A549 (cell line): ENCODE measurements at regions not wholly inside any gene's neighbourhood (a gene's known extent, or its start where the extent isn't known, plus 50 kb on each side); places are given as distances from the start of the nearest gene placed in this dataset.

Experiments
- ATAC-seq, 2 experiments: fragments of 200-7000 bp in 1 of 2; fragments of >200 bp in 1 of 2; cut with Nextera tagmentation in 1 of 2; cut with Tn5 transposase in 1 of 2; 3 replicates each; pipeline versions ENCODE4 v1.8.0 to v1.9.1; 2018 to 2020; ENCODE audit warnings: mild to moderate bottlenecking in 1 of 2, moderate library complexity in 1 of 2
- CTCF ChIA-PET: fragments of 300-600 bp; sonication (Branson Sonifier 250); formaldehyde crosslinking; extraction: SDS; loops from one replicate; lab custom pipeline; 2021; ENCODE audit warnings: antibody characterized with exemption, inconsistent platforms; lab: Yijun Ruan, JAX
- POLR2A ChIA-PET: fragments of 350-600 bp; formaldehyde crosslinking; extraction: SDS; loops from one replicate; lab custom pipeline; 2021; ENCODE audit warnings: antibody characterized with exemption, inconsistent platforms; lab: Yijun Ruan, JAX
- DNase-seq, 2 experiments: peaks; one replicate each; pipeline versions ENCODE4 v3.0.0 to v3.0.0-alpha.2; 2011 to 2016; ENCODE audit warnings: low read depth in 1 of 2, low spot score in 1 of 2
- FAIRE-seq: peaks from 2 replicates; lab custom pipeline; 2011; peaks lifted over from hg19 to GRCh38; lab: Jason Lieb, UNC
- H3K27ac ChIP-seq, 2 experiments: fragments of >200 bp; sonication (Bioruptor Twin); formaldehyde crosslinking; 3 replicates each; pipeline ENCODE4 v1.5.1; 2016 to 2017
- H3K4me1 ChIP-seq: fragments of >200 bp; sonication (Bioruptor Twin); formaldehyde crosslinking; 3 replicates; pipeline ENCODE4 v1.6.1; 2016
- H3K4me2 ChIP-seq: fragments of >200 bp; sonication (Bioruptor Twin); formaldehyde crosslinking; 3 replicates; pipeline ENCODE4 v1.6.1; 2016
- H3K4me3 ChIP-seq: fragments of >200 bp; sonication (Bioruptor Twin); formaldehyde crosslinking; 3 replicates; pipeline ENCODE4 v1.5.1; 2016
- H3K9me3 ChIP-seq: fragments of >200 bp; sonication (Bioruptor Twin); formaldehyde crosslinking; 3 replicates; pipeline ENCODE4 v1.6.1; 2016
- CEBPB ChIP-seq, 2 experiments: fragments of >200 bp in 1 of 2; sonication (Bioruptor Twin) in 1 of 2; formaldehyde crosslinking in 1 of 2; IDR thresholded peaks; 2 replicates each; pipeline ENCODE4 v1.6.1; 2012 to 2016
- EHF ChIP-seq: fragments of 250-450 bp; sonication (Bioruptor Pico); IDR thresholded peaks from 2 replicates; pipeline ENCODE4 v1.5.0; 2020; ENCODE audit warnings: mild to moderate bottlenecking
- EP300 ChIP-seq, 2 experiments: fragments of >200 bp; sonication (Bioruptor Twin); formaldehyde crosslinking; IDR thresholded peaks; 2 replicates in 1 of 2; 3 replicates in 1 of 2; pipeline ENCODE4 v1.6.1; 2016 to 2017
- ESRRA ChIP-seq: fragments of 150-350 bp; IDR thresholded peaks from 2 replicates; pipeline ENCODE4 v1.6.1; 2014; ENCODE audit warnings: mild to moderate bottlenecking, low read length, borderline replicate concordance
- HOXA7 ChIP-seq: fragments of 250-450 bp; sonication (Bioruptor Pico); IDR thresholded peaks from 2 replicates; pipeline ENCODE4 v1.5.0; 2020; ENCODE audit warnings: mild to moderate bottlenecking, moderate library complexity
- HOXB13 ChIP-seq: fragments of 250-450 bp; sonication (Bioruptor Pico); IDR thresholded peaks from 2 replicates; pipeline ENCODE4 v1.5.0; 2020; ENCODE audit warnings: low read depth, mild to moderate bottlenecking, moderate library complexity
- JUN ChIP-seq, 2 experiments: fragments of >200 bp; sonication (Bioruptor Twin); formaldehyde crosslinking; IDR thresholded peaks; 2 replicates in 1 of 2; 3 replicates in 1 of 2; pipeline ENCODE4 v1.6.1; 2016 to 2017
- JUNB ChIP-seq: fragments of >200 bp; sonication (Bioruptor Twin); formaldehyde crosslinking; IDR thresholded peaks from 2 replicates; pipeline ENCODE4 v1.6.1; 2016
- PHF8 ChIP-seq: fragments of 200-600 bp; sonication (generic); IDR thresholded peaks from 2 replicates; pipeline ENCODE4 v1.6.1; 2016; ENCODE audit warnings: low read depth, mild to moderate bottlenecking, antibody characterized with exemption, moderate library complexity, borderline replicate concordance
- RAD21 ChIP-seq, 2 experiments: fragments of >200 bp in 1 of 2; sonication (Bioruptor Twin) in 1 of 2; formaldehyde crosslinking in 1 of 2; IDR thresholded peaks in 1 of 2; conservative IDR thresholded peaks in 1 of 2; 2 replicates in 1 of 2; 3 replicates in 1 of 2; pipeline ENCODE4 v1.6.1; 2012 to 2018; ENCODE audit warnings: inconsistent platforms in 1 of 2
- RARB ChIP-seq: fragments of 250-450 bp; sonication (Bioruptor Pico); IDR thresholded peaks from 2 replicates; pipeline ENCODE4 v1.8.0; 2021; ENCODE audit warnings: mild to moderate bottlenecking, moderate library complexity
- RNF2 ChIP-seq: fragments of 200-600 bp; sonication (generic); IDR thresholded peaks from 2 replicates; pipeline ENCODE4 v1.6.1; 2016; ENCODE audit warnings: low read depth, mild to moderate bottlenecking, antibody characterized with exemption, moderate library complexity, borderline replicate concordance
- SMC3 ChIP-seq: fragments of >200 bp; sonication (Bioruptor Twin); formaldehyde crosslinking; IDR thresholded peaks from 3 replicates; pipeline ENCODE4 v1.6.1; 2018; ENCODE audit warnings: inconsistent platforms
- TP53 ChIP-seq: fragments of 250-450 bp; sonication (Bioruptor Pico); IDR thresholded peaks from 2 replicates; pipeline ENCODE4 v1.5.0; 2021; ENCODE audit warnings: mild to moderate bottlenecking, moderate library complexity
- ZC3H11A ChIP-seq: fragments of 450-650 bp; IDR thresholded peaks from 2 replicates; pipeline ENCODE4 v1.6.1; 2014; ENCODE audit warnings: antibody characterized with exemption, mild to moderate bottlenecking
- ZSCAN20 ChIP-seq: fragments of 250-450 bp; sonication (Bioruptor Pico); IDR thresholded peaks from 2 replicates; pipeline ENCODE4 v1.8.0; 2022; ENCODE audit warnings: mild to moderate bottlenecking, moderate library complexity
- WGBS: methylation state at CpG from one replicate; pipeline ENCODE4 v1.1.6; 2017; ENCODE audit errors: missing lambda C conversion rate; 5-methylcytosine and 5-hydroxymethylcytosine counted together
- TF ChIP-seq, protein P1 (sequence below): fragments of 150-350 bp; IDR thresholded peaks from 2 replicates; pipeline ENCODE4 v1.6.1; 2014; ENCODE audit warnings: low read depth, mild to moderate bottlenecking, low read length
- TF ChIP-seq, protein P2 (sequence below): fragments of 450-650 bp; IDR thresholded peaks from 2 replicates; pipeline ENCODE4 v1.6.1; 2014; ENCODE audit warnings: antibody characterized with exemption
- TF ChIP-seq, protein P3 (sequence below): fragments of 200-600 bp; sonication (generic); IDR thresholded peaks from 2 replicates; pipeline ENCODE4 v1.6.1; 2016; ENCODE audit warnings: antibody characterized with exemption, mild to moderate bottlenecking, moderate library complexity
- TF ChIP-seq, protein P4 (sequence below): IDR thresholded peaks from 2 replicates; pipeline ENCODE4 v1.6.1; 2012

DNA sequence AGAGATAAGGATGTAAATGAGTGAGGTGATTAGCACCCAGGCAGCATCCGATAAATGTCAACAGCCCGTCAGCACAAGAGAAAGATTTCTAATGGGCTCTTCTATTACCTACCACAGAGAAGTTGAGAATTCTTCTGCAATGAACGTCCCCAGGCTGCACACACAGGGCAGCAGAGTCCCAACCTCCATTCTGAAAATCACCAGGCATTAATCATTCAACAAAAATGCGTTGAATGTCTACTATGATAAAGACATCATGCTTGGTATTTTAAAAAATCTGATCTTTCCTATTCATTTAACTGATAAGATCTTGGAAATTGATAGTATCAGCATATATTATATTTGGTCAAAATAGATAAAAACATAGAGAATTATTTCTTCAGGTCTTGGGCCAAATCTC lies 59.5 kb upstream of the VGLL2 start (continued):
- TF ChIP-seq JUNB, result no peak
- no peak for TF ChIP-seq HOXB13
- no peak for TF ChIP-seq EHF

DNA sequence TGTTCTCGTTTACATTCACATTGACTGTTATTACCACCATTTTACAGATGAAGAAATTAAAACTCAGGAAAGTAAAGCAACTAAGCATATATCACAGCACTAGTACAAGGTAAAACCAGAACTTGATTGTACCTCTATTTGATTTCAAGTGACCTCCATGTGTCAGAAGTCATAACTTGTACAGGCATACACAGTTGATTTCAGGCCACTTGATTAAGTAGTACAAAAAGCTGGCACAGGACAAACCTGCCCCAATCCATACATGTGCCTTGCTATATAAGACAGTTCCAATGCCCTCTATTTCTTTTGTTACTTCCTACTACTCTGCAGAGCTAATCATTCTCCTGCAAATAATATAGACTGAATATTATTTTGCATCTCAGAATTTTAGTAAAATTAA lies 58.8 kb upstream of the VGLL2 start:
- WGBS, result 4% methylated on average over 1 of the region's 1 CpG
- CTCF ChIA-PET, result no interaction called here
- H3K4me1 ChIP-seq, result no peaks in the 10 kb centered on the region
- TF ChIP-seq ESRRA (no peak), PHF8 (no peak), SMC3 (no peak), TP53 (CRISPR knock-in tag) (no peak), ZSCAN20 (CRISPR knock-in tag) (no peak), RNF2 (no peak), CEBPB (IDR thresholded peaks at IDR 0.05) (no peak), HOXB13 (no peak), JUN (IDR thresholded peaks at IDR 0.05) (no peak), HOXA7 (CRISPR knock-in tag) (no peak), EP300 (IDR thresholded peaks at IDR 0.05) (no peak), RAD21 (conservative IDR thresholded peaks at IDR 0.05 in 1 of 2, IDR thresholded peaks at IDR 0.05 in 1 of 2) (no peak), ZC3H11A (no peak), RARB (CRISPR knock-in tag) (no peak)
- TF ChIP-seq, protein P1, sequence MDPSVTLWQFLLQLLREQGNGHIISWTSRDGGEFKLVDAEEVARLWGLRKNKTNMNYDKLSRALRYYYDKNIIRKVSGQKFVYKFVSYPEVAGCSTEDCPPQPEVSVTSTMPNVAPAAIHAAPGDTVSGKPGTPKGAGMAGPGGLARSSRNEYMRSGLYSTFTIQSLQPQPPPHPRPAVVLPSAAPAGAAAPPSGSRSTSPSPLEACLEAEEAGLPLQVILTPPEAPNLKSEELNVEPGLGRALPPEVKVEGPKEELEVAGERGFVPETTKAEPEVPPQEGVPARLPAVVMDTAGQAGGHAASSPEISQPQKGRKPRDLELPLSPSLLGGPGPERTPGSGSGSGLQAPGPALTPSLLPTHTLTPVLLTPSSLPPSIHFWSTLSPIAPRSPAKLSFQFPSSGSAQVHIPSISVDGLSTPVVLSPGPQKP, result no peak
- TF ChIP-seq, protein P2, sequence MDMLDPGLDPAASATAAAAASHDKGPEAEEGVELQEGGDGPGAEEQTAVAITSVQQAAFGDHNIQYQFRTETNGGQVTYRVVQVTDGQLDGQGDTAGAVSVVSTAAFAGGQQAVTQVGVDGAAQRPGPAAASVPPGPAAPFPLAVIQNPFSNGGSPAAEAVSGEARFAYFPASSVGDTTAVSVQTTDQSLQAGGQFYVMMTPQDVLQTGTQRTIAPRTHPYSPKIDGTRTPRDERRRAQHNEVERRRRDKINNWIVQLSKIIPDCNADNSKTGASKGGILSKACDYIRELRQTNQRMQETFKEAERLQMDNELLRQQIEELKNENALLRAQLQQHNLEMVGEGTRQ, result no peak
- TF ChIP-seq, protein P3, sequence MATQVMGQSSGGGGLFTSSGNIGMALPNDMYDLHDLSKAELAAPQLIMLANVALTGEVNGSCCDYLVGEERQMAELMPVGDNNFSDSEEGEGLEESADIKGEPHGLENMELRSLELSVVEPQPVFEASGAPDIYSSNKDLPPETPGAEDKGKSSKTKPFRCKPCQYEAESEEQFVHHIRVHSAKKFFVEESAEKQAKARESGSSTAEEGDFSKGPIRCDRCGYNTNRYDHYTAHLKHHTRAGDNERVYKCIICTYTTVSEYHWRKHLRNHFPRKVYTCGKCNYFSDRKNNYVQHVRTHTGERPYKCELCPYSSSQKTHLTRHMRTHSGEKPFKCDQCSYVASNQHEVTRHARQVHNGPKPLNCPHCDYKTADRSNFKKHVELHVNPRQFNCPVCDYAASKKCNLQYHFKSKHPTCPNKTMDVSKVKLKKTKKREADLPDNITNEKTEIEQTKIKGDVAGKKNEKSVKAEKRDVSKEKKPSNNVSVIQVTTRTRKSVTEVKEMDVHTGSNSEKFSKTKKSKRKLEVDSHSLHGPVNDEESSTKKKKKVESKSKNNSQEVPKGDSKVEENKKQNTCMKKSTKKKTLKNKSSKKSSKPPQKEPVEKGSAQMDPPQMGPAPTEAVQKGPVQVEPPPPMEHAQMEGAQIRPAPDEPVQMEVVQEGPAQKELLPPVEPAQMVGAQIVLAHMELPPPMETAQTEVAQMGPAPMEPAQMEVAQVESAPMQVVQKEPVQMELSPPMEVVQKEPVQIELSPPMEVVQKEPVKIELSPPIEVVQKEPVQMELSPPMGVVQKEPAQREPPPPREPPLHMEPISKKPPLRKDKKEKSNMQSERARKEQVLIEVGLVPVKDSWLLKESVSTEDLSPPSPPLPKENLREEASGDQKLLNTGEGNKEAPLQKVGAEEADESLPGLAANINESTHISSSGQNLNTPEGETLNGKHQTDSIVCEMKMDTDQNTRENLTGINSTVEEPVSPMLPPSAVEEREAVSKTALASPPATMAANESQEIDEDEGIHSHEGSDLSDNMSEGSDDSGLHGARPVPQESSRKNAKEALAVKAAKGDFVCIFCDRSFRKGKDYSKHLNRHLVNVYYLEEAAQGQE, result no peak
- TF ChIP-seq, protein P4, sequence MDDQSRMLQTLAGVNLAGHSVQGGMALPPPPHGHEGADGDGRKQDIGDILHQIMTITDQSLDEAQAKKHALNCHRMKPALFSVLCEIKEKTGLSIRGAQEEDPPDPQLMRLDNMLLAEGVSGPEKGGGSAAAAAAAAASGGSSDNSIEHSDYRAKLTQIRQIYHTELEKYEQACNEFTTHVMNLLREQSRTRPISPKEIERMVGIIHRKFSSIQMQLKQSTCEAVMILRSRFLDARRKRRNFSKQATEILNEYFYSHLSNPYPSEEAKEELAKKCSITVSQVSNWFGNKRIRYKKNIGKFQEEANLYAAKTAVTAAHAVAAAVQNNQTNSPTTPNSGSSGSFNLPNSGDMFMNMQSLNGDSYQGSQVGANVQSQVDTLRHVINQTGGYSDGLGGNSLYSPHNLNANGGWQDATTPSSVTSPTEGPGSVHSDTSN, result no peak
- TF ChIP-seq, all 56 proteins: peak for 0
- H3K4me2 ChIP-seq, result no peak overlapping the region
- H3K9me3 ChIP-seq, result no peaks in the 10 kb centered on the region
- no peak for ATAC-seq
- FAIRE-seq, result no peak
- no peak overlapping the region for H3K27ac ChIP-seq
- no peak for DNase-seq
- H3K4me3 ChIP-seq, result no peak overlapping the region
- POLR2A ChIA-PET, result no interaction called here
